AG04450 (cell line): ENCODE measurements at regions not wholly inside any gene's neighbourhood (a gene's known extent, or its start where the extent isn't known, plus 50 kb on each side); places are given as distances from the start of the nearest gene placed in this dataset.

Experiments
- CTCF ChIA-PET: fragments of 300-600, 350-600 bp; formaldehyde crosslinking; extraction: SDS; loops from one replicate; lab custom pipeline; 2022; ENCODE audit warnings: antibody characterized with exemption, inconsistent platforms; lab: Charles Lee
- POLR2A ChIA-PET: fragments of 350-600 bp; formaldehyde crosslinking; extraction: SDS; loops from one replicate; lab custom pipeline; 2021; ENCODE audit warnings: antibody characterized with exemption, inconsistent platforms; lab: Yijun Ruan, JAX
- DNase-seq: peaks from one replicate; pipeline ENCODE4 v3.0.0-alpha.2; 2011; ENCODE audit warnings: low read depth, low spot score
- H3K27ac ChIP-seq: one replicate; pipeline ENCODE4 v1.5.1; 2012; ENCODE audit warnings: low read depth, low read length, control low read depth
- H3K27me3 ChIP-seq: one replicate; pipeline ENCODE4 v1.6.0; 2012; ENCODE audit warnings: low read length; ENCODE audit not compliant: control insufficient read depth, insufficient read depth
- H3K4me3 ChIP-seq: 2 replicates; pipeline ENCODE4 v1.5.1; 2011; ENCODE audit warnings: mild to moderate bottlenecking, low read depth, low read length, control low read depth
- H3K9me3 ChIP-seq: 2 replicates; pipeline ENCODE4 v1.5.1; 2012; ENCODE audit warnings: low read length; ENCODE audit not compliant: control insufficient read depth, insufficient read depth
- CTCF ChIP-seq: IDR thresholded peaks from 2 replicates; pipeline ENCODE4 v1.5.1; 2011; ENCODE audit warnings: low read depth, low read length, control low read depth, inconsistent platforms

DNA sequence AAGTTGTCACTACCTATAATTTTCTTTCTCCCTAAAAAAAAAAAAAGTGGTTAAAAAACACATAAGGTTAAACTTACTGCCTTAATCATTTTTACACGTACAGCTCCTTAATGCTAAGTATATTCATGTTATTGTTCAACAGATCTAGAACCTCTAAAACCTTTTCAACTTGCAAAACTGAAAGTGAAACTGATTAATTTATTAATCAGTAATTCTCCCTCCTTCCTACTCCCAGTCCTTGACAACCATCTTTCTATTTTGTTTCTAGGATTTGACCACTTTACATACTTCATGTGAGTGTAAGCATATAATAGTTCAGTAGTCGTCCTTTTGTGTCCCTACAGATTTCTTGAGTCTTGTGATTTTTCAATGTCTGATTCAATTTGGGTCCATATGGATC lies 251.4 kb upstream of the KIF2B start:
- no peak for DNase-seq
- no peak for TF ChIP-seq CTCF
- ChIA-PET CTCF (no interaction called here), POLR2A (no interaction called here)
- Histone ChIP-seq H3K9me3 (peaks cover 3% of the 10 kb centered on the region; the same call in 1 of the 2 replicates), H3K4me3 (no peak overlapping the region), H3K27me3 (no peaks in the 10 kb centered on the region), H3K27ac (no peak overlapping the region)

GRCh38 chr17:53570731-53571130 lies 252.0 kb upstream of the KIF2B start:
- Histone ChIP-seq H3K9me3 (peaks cover 3% of the 10 kb centered on the region; the same call in 1 of the 2 replicates), H3K4me3 (no peak overlapping the region), H3K27me3 (no peaks in the 10 kb centered on the region), H3K27ac (no peak overlapping the region)
- TF ChIP-seq CTCF, result no peak
- no peak for DNase-seq
- POLR2A ChIA-PET, result no interaction called here
- CTCF ChIA-PET, result no interaction called here

DNA sequence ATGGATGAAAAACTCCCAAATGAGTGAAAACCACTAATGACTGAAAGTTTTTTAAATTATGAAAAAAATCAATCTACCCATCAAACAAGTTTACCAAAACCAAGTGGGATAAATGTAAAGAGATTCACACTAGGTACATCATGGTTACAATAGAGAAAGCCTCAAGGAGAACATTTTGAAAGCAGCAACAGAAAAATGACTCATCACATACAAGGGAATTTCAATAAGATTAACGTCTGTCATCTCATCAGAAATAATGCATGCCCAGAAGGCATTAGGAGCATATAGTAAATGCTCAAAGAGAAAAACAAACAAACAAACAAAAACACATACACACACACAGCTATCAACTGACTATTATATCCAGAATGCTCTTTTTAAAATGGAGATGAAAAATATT lies 261.8 kb upstream of the KIF2B start:
- Histone ChIP-seq H3K27me3 (no peaks in the 10 kb centered on the region), H3K9me3 (peaks cover 14% of the 10 kb centered on the region), H3K27ac (no peak overlapping the region), H3K4me3 (no peak overlapping the region)
- ChIA-PET POLR2A (no interaction called here), CTCF (no interaction called here)
- no peak for TF ChIP-seq CTCF
- DNase-seq, result no peak

DNA sequence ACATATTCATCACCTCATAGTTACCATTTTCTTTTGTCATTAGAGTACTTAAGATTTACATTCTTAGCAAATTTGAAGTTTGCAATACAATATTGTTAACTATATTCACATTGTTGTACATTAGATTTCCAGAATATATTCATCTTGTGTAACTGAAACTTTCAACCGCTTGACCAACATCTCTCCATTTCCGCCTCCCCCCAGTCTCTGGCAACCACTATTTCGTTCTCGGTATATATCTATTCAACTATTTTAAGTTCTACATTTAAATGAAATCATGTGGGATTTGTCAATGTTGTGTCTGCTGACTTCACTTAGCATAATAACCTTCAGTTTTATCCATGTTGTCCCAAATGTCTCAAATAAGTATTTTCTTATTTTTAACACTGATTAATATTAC lies 274.5 kb upstream of the KIF2B start:
- Histone ChIP-seq H3K4me3 (no peak overlapping the region), H3K27ac (no peak overlapping the region), H3K9me3 (peaks cover 9% of the 10 kb centered on the region; the same call in 1 of the 2 replicates), H3K27me3 (no peaks in the 10 kb centered on the region)
- DNase-seq, result no peak
- ChIA-PET CTCF (no interaction called here), POLR2A (no interaction called here)
- no peak for TF ChIP-seq CTCF

DNA sequence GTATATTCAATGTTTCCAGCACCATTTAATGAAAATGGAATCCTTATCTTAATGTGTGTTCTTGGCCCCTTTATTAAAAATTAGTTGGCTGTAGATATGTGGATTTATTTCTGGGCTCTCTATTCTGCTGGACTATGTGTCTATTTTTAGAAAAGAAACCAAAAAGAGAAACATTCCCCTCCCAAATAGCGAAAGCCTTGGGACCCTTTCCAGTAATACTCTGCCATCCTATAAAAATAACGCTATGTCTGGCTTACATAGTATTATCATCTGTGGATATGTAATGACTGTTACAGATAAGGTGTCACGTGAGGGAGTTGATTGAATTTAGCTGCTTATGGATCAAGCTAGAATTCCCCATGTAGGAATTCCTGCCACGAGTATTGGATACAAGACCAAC lies 279.3 kb upstream of the KIF2B start:
- ChIA-PET CTCF (no interaction called here), POLR2A (no interaction called here)
- Histone ChIP-seq H3K9me3 (peaks cover 7% of the 10 kb centered on the region; the same call in 1 of the 2 replicates), H3K27ac (no peak overlapping the region), H3K4me3 (no peak overlapping the region), H3K27me3 (no peaks in the 10 kb centered on the region)
- no peak for DNase-seq
- TF ChIP-seq CTCF, result no peak
